Cardiac fibroblast (primary cell): ENCODE measurements at regions not wholly inside any gene's neighbourhood (a gene's known extent, or its start where the extent isn't known, plus 50 kb on each side); places are given as distances from the start of the nearest gene placed in this dataset.

Experiments used
- DNase-seq, 2 donors: peaks; one replicate each; pipeline versions ENCODE4 v3.0.0 to v3.0.0-alpha.2; 2010; ENCODE audit warnings: low read depth in 2 of 2
- H3K4me3 ChIP-seq, 2 donors: replicated peaks in 1 of 2; 1 replicate in 1 of 2; 2 replicates in 1 of 2; pipeline ENCODE4 v1.5.1; 2011; ENCODE audit warnings: low read depth in 2 of 2, low read length in 2 of 2, mild to moderate bottlenecking in 2 of 2, moderate library complexity in 1 of 2
- TF ChIP-seq, protein P1 (sequence below): IDR thresholded peaks from one replicate; pipeline ENCODE4 v1.5.1; 2011; ENCODE audit warnings: low read depth, mild to moderate bottlenecking, low read length, inconsistent platforms

DNA sequence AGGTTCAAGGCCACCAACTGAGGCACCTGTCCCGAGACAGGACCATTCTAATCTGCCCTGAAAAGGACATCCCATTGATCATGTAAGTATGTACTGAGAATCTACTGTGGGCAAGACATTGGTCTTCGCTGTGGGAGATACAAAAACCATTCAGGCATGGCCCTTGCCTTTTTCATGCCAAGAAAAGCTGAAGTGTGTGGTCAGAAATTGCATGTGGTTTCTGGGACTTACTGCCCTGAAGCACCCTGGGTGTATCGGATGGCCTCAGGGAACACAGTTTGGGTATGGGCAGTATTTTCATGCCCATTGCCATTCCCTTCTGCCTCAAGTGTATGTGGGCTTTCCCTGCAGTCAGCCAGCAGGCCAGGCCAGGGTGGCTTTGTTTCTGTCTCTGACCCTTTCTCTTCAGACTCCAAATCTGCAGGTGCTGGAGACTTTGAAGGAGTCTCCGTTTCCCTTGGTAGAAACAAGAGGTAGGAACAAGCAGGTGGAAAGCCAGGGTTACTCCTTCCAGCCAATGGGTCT is 285.7 kb downstream of the ZEB1 start:
- H3K4me3 ChIP-seq = no peak overlapping the region
- TF ChIP-seq, protein P1, sequence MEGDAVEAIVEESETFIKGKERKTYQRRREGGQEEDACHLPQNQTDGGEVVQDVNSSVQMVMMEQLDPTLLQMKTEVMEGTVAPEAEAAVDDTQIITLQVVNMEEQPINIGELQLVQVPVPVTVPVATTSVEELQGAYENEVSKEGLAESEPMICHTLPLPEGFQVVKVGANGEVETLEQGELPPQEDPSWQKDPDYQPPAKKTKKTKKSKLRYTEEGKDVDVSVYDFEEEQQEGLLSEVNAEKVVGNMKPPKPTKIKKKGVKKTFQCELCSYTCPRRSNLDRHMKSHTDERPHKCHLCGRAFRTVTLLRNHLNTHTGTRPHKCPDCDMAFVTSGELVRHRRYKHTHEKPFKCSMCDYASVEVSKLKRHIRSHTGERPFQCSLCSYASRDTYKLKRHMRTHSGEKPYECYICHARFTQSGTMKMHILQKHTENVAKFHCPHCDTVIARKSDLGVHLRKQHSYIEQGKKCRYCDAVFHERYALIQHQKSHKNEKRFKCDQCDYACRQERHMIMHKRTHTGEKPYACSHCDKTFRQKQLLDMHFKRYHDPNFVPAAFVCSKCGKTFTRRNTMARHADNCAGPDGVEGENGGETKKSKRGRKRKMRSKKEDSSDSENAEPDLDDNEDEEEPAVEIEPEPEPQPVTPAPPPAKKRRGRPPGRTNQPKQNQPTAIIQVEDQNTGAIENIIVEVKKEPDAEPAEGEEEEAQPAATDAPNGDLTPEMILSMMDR = no peak
- no peak for DNase-seq

DNA sequence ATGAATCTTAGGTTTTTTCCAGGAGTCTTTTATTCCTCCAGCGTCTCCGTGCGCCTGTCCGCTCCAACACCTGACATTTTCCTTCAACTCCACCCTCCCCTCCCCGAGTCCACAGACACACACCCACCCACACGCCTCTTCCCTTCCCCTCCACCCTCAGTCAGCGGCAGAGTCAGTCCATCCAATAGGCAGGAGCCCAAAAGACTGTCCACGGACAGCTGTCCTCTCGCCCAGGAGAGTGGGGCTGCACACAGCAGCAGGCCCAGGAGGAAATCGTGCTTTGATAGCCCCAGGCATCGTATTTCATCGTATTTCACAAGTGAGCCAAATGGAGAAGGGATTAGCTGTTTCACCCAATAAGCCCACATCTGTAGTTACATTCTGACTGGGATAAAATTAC is 285.1 kb downstream of the ZEB1 start:
- DNase-seq = no peak
- TF ChIP-seq, protein P1 = no peak
- peak overlapping the region; percentile 71 to 72 for H3K4me3 ChIP-seq

DNA sequence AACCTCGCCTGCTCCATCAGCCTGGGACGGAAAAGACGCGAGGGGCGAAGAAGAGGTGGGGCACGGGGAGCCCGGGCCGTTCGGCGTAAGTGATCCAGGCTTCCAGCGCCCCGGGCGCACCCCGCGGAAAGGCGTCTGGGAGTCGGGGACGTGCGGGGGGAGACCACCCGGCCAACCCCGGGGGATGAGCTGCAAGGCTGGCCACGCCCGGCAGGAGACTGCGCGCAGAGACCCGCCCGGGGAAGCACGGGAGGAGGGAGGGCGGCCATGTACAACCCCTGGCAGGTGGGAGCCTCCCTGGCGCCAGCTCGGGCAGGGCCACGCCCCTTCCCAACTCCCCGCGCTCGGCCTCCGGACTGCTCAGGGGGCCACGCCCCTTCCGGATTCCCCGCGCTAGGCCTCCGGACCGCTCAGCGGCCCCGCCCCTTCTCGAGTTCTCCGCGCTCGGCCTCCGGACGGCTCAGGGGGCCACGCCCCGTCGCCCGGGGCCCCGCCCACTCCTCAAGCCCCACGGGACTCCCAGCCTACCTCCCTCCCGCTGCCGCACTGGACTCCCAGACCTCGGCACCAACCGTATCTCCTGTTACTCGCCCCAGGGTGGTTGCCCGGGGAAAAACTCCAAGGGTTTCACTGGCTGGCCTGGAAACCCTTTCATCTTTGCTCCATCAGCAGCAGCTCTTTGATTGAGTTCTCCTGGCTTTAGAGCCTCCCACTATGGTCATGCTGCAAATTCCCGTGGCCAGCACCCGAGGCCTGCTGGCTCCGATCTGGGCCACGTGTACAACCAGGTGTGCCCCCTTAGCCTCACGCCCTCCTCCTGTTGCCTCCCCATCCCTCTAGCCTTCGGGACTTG is 284.4 kb downstream of the ZEB1 start:
- peak overlapping the region; percentile 71 to 72 for H3K4me3 ChIP-seq
- TF ChIP-seq, protein P1 = no peak
- peak; percentile 90 to 93 for DNase-seq

DNA sequence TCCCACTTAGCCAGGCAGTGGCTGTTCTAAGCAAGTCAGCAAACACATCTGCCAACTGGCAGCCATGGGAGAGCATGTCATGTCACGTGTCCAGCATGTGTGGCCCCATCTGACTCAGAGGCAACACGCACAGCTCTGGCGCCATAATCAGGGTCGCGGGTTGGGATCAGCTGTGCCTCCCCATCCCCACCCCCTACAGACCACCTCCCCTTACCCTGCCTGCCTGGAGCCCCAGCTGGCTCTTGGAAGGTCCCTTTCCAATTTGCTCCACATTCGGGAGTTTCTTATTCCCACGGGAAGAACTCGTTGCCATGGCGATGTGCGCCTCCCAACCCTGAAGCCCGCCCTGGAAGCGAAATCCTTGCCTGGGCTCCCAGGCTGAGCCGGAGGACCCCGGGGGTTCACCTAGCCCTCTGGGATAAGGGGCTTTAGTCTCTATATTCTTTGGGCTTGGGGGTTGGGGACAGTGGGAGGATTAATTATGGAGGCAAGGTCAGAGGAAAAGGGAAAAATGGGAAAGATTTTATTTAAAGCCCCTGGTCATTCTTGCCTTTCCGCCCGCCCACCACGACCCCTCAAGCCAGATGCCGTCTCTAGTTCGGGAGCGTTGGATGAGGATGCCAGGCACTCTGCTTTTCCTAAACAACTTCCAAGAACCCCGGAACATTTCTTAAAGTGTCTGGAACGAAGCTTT is 283.7 kb downstream of the ZEB1 start:
- DNase-seq = peak; percentile 81 to 87
- TF ChIP-seq, protein P1 = no peak
- peak overlapping the region; percentile 71 to 72 for H3K4me3 ChIP-seq

DNA sequence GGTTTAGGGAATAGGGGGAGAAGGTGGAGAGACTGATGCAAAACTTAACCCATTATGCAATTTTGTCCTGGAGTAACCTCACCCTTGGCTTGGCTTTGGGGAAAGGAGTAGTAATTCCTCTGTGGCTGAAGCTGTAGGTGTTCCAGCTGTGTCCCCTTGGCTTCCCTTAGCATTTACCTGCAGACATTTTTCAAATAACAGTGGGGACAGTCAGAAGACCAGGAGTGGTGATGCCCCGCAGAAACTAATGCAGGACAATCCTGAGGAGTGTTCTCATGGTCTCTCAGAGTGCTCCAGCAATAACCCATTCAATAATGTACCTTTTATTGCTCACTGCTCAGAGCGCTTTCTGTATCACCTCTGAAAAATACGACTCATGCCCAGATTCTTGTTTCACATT is 282.1 kb downstream of the ZEB1 start:
- DNase-seq = no peak
- H3K4me3 ChIP-seq = no peak overlapping the region
- TF ChIP-seq, protein P1 = no peak

DNA sequence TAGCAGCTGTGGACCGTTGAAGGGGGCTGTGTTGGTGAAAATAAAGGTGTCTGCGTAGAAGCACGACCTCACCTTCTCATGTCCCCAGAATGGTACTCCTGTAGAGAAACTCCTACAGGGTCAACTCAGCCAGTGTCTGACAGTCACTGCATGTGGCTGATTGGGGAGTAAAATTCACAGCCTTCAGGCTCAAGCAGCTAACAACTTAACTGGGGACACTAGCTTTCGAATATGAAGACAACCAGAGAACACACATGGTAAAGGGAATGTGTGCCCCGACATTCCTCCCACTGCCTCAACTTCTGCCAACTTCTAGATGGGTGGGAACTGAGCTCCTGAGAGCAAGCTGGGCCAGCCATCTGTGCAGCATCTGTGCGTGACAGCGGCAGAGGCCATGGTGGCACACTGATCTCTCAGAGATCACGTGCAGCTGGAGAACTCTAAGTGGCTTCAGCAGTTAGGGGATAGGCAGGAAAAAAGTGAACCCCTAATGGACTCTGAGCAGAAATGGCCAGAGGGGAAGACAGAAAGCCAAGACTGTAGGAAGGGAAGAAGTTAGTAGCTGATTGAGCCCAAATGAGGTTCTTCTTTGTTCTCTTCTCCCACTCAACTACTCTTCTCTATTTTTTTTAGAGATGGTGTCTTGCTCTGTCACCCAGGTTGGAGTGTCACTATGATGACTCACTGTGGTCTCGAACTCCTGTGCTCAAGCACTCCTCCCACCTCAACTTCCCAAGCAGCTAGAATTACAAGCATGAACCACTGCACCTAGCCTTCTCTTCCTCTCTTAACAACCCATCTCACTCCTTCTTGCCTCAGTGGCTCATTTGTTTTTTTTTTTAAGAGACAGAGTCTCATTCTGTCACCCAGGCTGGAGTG is 280.8 kb downstream of the ZEB1 start:
- TF ChIP-seq, protein P1 = no peak
- DNase-seq = no peak
- no peak overlapping the region for H3K4me3 ChIP-seq
